Aorta (tissue), 5 donors: ENCODE measurements at regions not wholly inside any gene's neighbourhood (a gene's known extent, or its start where the extent isn't known, plus 50 kb on each side); places are given as distances from the start of the nearest gene placed in this dataset.
A peak's percentile ranks its signal among the peaks of the same experiment; 100 is the strongest.

Experiments used
- ATAC-seq: fragments of 200-7000 bp; cut with Tn5 transposase; one replicate; pipeline ENCODE4 v1.9.1; 2022; ENCODE audit warnings: moderate library complexity; ENCODE audit not compliant: low FRiP score
- DNase-seq, 2 donors: peaks; one replicate each; pipeline ENCODE4 v3.0.0-alpha.2; 2020
- H3K27ac ChIP-seq, 2 donors: one replicate each; pipeline ENCODE4 v1.5.1; 2013; ENCODE audit warnings: low read length in 2 of 2, mild to moderate bottlenecking in 2 of 2, moderate library complexity in 2 of 2, control low read depth in 1 of 2, inconsistent platforms in 1 of 2, low read depth in 1 of 2
- H3K27me3 ChIP-seq, 2 donors: one replicate each; pipeline ENCODE4 v1.6.1; 2013; ENCODE audit warnings: control low read depth in 1 of 2, low read length in 1 of 2, mild to moderate bottlenecking in 1 of 2, moderate library complexity in 1 of 2; ENCODE audit not compliant: insufficient read depth in 2 of 2, control insufficient read depth in 1 of 2
- H3K36me3 ChIP-seq, 2 donors: one replicate each; pipeline ENCODE4 v1.6.1; 2013; ENCODE audit warnings: control low read depth in 1 of 2, low read length in 1 of 2, mild to moderate bottlenecking in 1 of 2; ENCODE audit not compliant: insufficient read depth in 2 of 2, control insufficient read depth in 1 of 2
- H3K4me1 ChIP-seq, 2 donors: one replicate each; pipeline ENCODE4 v1.6.1; 2013; ENCODE audit warnings: low read length in 2 of 2, control low read depth in 1 of 2, mild to moderate bottlenecking in 1 of 2, moderate library complexity in 1 of 2; ENCODE audit not compliant: insufficient read depth in 2 of 2, control insufficient read depth in 1 of 2
- H3K4me3 ChIP-seq, 2 donors: one replicate each; pipeline ENCODE4 v1.5.1; 2013; ENCODE audit warnings: low read length in 2 of 2, control low read depth in 1 of 2, mild to moderate bottlenecking in 1 of 2
- H3K9me3 ChIP-seq: one replicate; pipeline ENCODE4 v1.6.1; 2013; ENCODE audit warnings: mild to moderate bottlenecking, low read length; ENCODE audit not compliant: control insufficient read depth
- WGBS, 2 donors: extraction: QIAGEN DNeasy Blood & Tissue Kit; methylation state at CpG; one replicate each; pipeline ENCODE4 v1.1.7; 2013; 5-methylcytosine and 5-hydroxymethylcytosine counted together
- intact Hi-C, 2 donors: fragments of 100-400 bp; cut with DNase I; formaldehyde crosslinking; loops; one replicate each; pipeline versions ENCODE4 v1.14.2 to v1.15.0; 2022
- donor health status: healthy with polysubstance abuse.
- donor health status: Bipolar disorder and iron deficiency.
- donor health status: DM: no; HTN: no; CAD: no.
- donor health status: DM: no; HTN: no; CAD: no.
- donor health status: DM: yes; HTN: yes; CAD: no.

DNA sequence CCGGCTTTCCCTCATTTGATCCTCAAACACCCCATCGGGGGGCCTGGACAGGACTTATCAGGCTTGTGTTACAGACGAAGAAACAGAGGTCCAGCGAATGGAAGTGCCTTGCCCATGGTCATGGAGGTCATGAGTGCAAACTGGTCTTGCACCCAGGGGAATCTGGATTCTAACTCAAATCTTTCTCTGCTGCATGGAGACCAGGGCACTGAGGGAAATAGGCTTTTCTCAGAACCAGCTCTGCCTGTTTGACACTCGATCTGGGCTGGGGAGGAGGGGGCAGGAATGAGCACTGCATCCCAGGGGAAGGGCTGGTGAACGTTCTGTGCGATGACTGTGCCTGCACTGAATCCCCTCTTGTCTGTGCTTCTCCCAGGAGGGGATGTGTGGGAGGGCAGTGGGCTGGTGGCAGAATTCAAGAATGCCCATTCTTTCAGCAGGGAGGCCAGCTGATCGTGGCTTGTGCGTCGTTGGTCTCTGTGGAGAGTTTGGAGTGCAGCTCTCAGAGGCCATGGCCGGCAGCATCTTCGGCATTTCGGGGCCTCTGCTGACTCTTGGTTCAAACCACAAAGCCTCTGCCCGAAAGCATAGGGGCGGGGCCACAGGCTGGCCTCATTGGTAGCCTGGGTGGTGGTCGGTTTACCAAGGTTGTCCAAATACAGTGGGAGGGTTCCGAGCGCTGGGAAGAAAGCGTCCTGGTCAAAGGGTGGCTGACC, 171.6 kb downstream of the DDX1 start:
- intact Hi-C loops, result no loop called here
- H3K27me3 ChIP-seq, result no peaks in the 10 kb centered on the region
- ATAC-seq, result no peak
- H3K36me3 ChIP-seq, result no peaks in the 10 kb centered on the region
- WGBS, 2 donors, result 88 to 92% methylated on average over 19 of the region's 19 CpGs
- DNase-seq, result peak in 1 of 2 donors; percentile 26
- H3K27ac ChIP-seq, result no peak overlapping the region
- no peak overlapping the region for H3K4me3 ChIP-seq
- H3K4me1 ChIP-seq, result no peaks in the 10 kb centered on the region
- H3K9me3 ChIP-seq, result peaks cover 2% of the 10 kb centered on the region

DNA sequence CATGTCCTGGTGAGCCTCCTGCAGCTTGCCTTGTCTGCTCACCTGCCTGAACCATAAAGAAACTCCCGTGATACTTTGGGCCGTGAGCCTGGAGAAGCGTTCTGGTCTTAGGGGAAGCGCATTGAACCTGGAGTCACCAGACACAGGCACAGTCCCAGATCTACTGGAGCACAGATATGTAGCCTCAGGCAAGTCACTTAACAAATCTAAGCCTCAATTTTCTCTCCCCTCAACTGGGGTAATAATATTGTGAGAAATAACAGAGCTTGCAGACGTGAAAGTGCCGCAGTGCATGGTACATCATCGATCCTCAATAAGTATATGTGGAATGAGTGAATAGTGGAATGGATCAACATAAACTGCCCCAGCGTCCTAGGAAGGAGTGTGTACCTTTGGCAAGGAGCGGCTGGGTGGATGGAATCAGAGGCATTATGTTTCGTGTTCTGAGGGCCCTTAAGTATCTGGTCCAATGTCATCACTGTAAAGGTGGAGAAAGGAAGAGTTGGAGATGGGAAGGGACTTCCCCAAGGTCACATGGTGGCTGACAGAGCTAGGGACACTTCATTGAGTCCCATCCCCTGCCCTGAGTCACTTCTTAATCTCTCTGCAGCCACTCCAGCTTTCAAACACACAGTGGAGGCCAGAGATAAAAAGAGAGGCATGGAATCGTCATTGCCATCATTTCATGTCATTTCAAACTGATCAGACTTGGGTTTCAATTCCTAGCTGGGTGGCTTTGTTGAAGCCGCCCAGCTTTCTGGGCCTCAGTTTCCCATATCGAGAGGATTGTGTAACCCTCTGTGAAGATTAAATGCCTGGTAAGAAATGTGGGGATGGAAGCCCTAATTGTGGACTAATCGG, 172.4 kb downstream of the DDX1 start:
- no peak overlapping the region for H3K4me3 ChIP-seq
- ATAC-seq, result no peak
- H3K36me3 ChIP-seq, result no peaks in the 10 kb centered on the region
- 96 to 97% methylated on average over 14 of the region's 14 CpGs for WGBS, 2 donors
- H3K27ac ChIP-seq, result no peak overlapping the region
- no peak for DNase-seq
- no peaks in the 10 kb centered on the region for H3K4me1 ChIP-seq
- H3K27me3 ChIP-seq, result no peaks in the 10 kb centered on the region
- no peaks in the 10 kb centered on the region for H3K9me3 ChIP-seq
- intact Hi-C loops, result no loop called here

DNA sequence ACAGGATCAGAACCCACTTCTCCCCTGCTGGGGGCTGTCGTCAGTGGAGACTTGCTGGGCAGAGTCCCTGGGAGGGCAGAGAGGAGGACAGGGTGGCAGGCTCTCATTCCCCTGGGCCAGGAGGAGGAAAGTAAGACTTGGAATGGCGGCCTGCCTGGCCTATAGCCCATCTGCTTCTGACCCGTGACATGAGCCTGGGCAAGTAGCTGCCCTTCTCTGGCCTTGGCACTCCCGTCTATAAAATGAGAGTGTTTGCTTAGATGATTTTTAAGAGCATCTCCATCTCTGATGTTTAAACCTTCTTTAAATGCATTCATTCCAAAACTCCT, 173.0 kb downstream of the DDX1 start:
- H3K27ac ChIP-seq, result no peak overlapping the region
- H3K4me3 ChIP-seq, result no peak overlapping the region
- WGBS, 2 donors, result 63 to 76% methylated on average over 4 of the region's 4 CpGs
- no peaks in the 10 kb centered on the region for H3K27me3 ChIP-seq
- H3K4me1 ChIP-seq, result no peaks in the 10 kb centered on the region
- DNase-seq (peak in 1 of 2 donors; percentile 38), ATAC-seq (no peak)
- H3K9me3 ChIP-seq, result no peaks in the 10 kb centered on the region
- intact Hi-C loops, result no loop called here
- no peaks in the 10 kb centered on the region for H3K36me3 ChIP-seq

DNA sequence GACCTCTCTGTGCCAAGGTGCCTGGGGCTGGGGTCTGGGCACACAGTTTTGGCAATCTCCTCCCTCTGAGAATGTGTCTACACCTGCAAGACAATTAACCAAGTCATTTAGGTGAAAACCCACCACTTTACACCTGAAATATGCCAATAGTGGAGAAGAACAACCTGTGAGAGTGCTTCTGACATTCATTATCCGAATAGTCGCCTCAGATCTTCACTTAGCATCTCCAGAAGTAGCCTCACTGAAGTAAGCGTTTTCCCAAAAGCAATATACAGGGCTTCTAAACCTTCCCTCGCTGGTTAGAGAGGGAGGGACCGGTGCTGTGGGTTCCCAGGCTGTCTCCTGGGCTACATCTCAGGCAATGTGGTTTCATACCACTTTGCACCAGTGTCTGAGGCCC, 173.5 kb downstream of the DDX1 start:
- Histone ChIP-seq H3K4me1 (no peaks in the 10 kb centered on the region), H3K27ac (no peak overlapping the region), H3K27me3 (no peaks in the 10 kb centered on the region), H3K4me3 (no peak overlapping the region), H3K36me3 (no peaks in the 10 kb centered on the region), H3K9me3 (no peaks in the 10 kb centered on the region)
- DNase-seq (no peak), ATAC-seq (no peak)
- intact Hi-C loops, result no loop called here
- WGBS, 2 donors, result 90 to 95% methylated on average over 5 of the region's 5 CpGs

DNA sequence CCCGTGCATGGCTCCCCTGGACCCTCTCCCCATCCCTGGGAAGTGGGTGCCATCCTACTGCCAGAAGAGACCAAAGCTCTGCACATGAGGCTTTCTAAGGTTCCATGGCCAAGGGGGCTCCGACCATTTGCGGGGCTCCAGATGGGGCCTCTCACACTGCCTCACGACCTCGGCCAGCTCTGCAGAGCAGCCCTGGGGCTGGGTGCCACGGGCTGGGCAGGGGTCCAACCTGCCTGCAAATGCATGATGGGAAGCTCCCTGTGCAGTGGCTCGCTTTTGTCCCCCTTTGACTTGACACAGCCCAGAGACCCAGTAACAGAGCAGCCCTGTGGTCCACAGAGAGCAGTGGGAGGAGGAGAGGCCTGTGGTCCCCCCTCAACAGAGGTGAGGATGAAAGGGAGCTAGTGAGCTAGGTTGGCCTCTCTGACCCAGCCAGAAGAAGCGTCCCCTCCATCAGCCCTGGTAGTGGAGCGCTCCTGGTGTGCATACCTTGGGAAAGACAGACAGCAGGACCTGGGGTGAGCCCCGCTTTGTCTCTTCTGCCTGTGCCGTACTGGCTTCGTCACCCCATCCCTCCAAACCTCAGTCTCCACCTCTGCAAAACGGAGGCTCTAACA, 174.1 kb downstream of the DDX1 start:
- DNase-seq (peak in 1 of 2 donors; percentile 65), ATAC-seq (no peak)
- Histone ChIP-seq H3K27me3 (no peaks in the 10 kb centered on the region), H3K36me3 (no peaks in the 10 kb centered on the region), H3K9me3 (no peaks in the 10 kb centered on the region), H3K27ac (no peak overlapping the region), H3K4me1 (no peaks in the 10 kb centered on the region), H3K4me3 (no peak overlapping the region)
- WGBS, 2 donors, result 69 to 77% methylated on average over 13 of the region's 13 CpGs
- intact Hi-C loops, result no loop called here

DNA sequence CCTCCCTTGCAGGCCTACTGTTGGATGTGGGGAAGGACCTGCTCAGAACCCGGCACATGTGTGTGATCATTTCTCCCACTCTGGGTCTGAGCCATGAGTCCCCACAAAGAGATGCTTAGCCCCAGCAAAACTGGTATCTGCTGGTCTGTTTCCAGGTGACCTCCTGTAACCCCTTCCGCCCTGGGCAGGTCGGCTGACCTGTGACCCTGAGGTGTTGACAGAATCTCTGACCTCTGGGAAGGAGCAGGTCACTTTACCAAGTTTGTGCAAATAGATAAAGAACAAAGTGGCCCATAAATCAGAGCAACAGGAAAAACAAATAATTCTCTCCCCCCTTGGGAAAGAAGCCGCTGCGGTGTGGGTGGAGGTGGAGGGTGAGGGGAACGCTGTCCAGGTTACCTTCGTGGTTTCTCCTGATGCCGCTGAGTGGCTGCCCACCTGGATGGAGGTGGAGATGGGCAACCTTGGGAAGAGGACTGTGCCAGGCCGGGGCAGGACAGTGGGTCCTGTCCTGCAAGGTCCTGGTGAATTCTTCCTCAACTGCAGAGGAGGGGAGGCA, 174.0 kb upstream of the MYCN start:
- intact Hi-C loops, result no loop called here
- Histone ChIP-seq H3K4me3 (no peak overlapping the region), H3K27me3 (no peaks in the 10 kb centered on the region), H3K4me1 (no peaks in the 10 kb centered on the region), H3K27ac (no peak overlapping the region), H3K9me3 (no peaks in the 10 kb centered on the region), H3K36me3 (no peaks in the 10 kb centered on the region)
- peak in 1 of 2 donors; percentile 46 for DNase-seq
- WGBS, 2 donors, result 71 to 87% methylated on average over 9 of the region's 9 CpGs
- ATAC-seq, result no peak

DNA sequence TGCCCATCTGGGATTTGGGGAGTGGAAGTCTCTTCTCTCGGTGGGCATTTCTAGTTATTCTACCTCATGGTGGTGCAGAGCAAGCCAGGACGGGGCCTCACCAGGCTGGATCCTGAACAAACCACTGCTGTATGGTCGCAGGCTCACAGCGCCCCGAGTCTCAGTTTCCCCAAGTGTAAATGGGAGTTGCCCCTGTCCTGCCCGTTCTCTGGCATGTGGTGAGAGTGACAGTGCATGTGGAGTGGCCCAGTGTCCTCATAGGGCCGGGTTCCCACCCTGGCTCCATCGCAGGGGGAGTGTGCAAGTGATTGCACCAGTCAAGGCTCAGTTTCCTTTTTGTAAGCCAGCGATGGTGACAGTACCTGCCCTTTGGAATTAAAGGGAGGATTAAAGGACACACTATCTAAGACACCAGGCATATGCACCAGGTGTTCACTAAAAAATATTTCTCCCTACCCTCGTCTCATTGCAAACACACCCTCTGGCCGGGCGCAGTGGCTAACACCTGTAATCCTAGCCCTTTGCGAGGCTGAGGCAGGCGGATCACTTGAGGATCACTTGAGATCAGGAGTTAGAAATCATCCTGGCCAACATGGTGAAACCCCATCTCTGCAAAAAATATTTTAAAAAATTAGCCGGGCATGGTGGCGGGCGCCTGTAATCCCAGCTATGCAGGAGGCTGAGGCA, 173.3 kb upstream of the MYCN start:
- DNase-seq, result peak in 1 of 2 donors; percentile 69

DNA sequence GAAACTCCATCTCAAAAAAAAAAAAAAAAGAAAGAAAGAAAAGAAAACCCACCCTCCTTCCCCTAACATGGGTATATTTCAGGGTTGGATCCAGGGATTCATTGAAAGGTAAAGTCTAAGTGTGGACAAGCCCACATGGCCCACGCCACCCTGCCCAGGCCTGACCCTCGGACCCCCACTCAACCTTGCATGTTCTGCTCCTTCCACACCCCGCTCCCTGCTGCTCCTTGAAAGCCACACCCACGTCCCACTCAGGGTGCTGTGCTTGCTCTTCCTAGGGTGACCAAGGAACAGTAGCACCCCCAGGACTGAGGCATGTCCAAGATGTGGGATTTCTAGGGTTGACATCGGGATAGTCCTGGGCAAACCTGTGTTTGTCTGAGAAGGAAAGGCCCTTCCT, 172.7 kb upstream of the MYCN start:
- 85 to 91% methylated on average over 5 of the region's 5 CpGs for WGBS, 2 donors
- no peak overlapping the region for H3K27ac ChIP-seq
- DNase-seq (peak in 1 of 2 donors; percentile 46), ATAC-seq (no peak)
- H3K9me3 ChIP-seq, result no peaks in the 10 kb centered on the region
- H3K4me3 ChIP-seq, result no peak overlapping the region
- no peaks in the 10 kb centered on the region for H3K4me1 ChIP-seq
- H3K27me3 ChIP-seq, result no peaks in the 10 kb centered on the region
- intact Hi-C loops, result no loop called here
- no peaks in the 10 kb centered on the region for H3K36me3 ChIP-seq

More for the DNA sequence above, 173.3 kb upstream of the MYCN start:
- intact Hi-C loops, result no loop called here
- 92 to 93% methylated on average over 17 of the region's 17 CpGs for WGBS, 2 donors
- no peak overlapping the region for H3K27ac ChIP-seq
- no peaks in the 10 kb centered on the region for H3K36me3 ChIP-seq
- no peaks in the 10 kb centered on the region for H3K4me1 ChIP-seq
- no peaks in the 10 kb centered on the region for H3K9me3 ChIP-seq
- H3K27me3 ChIP-seq, result no peaks in the 10 kb centered on the region
- H3K4me3 ChIP-seq, result no peak overlapping the region
- ATAC-seq, result no peak
